A673 (cell line): ENCODE measurements at regions not wholly inside any gene's neighbourhood (a gene's known extent, or its start where the extent isn't known, plus 50 kb on each side); places are given as distances from the start of the nearest gene placed in this dataset.

Experiments
- EZH2 ChIP-seq: fragments of 200-600 bp; sonication (generic); IDR thresholded peaks from 2 replicates; pipeline ENCODE4 v1.6.1; 2017; ENCODE audit warnings: borderline replicate concordance, low read depth, mild to moderate bottlenecking, mixed read lengths, antibody characterized with exemption, low read length; ENCODE audit not compliant: poor library complexity, severe bottlenecking
- TF ChIP-seq, protein P1 (sequence below): fragments of 300-800, 200-600 bp; sonication (generic); conservative IDR thresholded peaks from 2 replicates; pipeline ENCODE4 v1.5.1; 2017; ENCODE audit warnings: low read depth, mild to moderate bottlenecking, antibody characterized with exemption, low read length, moderate library complexity, mixed read lengths

DNA sequence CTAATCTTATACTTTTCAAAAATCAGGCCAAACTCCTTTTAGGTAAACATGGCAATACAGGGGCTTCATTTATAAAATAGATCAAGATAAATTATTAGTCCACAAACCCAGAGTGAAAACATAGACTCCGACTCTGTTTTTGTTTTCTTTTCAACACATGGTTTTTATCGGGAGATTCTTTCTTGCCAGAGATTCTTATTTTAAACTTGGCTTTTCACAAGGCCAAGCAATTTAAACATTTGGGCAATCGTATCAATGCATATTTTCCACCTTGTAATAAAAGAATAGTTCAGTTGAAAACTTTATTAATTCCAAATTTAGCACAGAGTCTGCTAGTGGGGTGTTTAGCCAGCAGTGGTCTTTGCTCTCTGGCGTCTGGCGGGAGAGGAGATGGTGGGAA is 71.9 kb downstream of the SOX11 start:
- TF ChIP-seq, protein P1, sequence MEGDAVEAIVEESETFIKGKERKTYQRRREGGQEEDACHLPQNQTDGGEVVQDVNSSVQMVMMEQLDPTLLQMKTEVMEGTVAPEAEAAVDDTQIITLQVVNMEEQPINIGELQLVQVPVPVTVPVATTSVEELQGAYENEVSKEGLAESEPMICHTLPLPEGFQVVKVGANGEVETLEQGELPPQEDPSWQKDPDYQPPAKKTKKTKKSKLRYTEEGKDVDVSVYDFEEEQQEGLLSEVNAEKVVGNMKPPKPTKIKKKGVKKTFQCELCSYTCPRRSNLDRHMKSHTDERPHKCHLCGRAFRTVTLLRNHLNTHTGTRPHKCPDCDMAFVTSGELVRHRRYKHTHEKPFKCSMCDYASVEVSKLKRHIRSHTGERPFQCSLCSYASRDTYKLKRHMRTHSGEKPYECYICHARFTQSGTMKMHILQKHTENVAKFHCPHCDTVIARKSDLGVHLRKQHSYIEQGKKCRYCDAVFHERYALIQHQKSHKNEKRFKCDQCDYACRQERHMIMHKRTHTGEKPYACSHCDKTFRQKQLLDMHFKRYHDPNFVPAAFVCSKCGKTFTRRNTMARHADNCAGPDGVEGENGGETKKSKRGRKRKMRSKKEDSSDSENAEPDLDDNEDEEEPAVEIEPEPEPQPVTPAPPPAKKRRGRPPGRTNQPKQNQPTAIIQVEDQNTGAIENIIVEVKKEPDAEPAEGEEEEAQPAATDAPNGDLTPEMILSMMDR: no peak
- no peak for TF ChIP-seq EZH2
